AG04450 (cell line): ENCODE measurements at regions not wholly inside any gene's neighbourhood (a gene's known extent, or its start where the extent isn't known, plus 50 kb on each side); places are given as distances from the start of the nearest gene placed in this dataset.
"Not testable (repeated sequence)": the region's sequence is repeated elsewhere in the genome, so short reads cannot be mapped to it uniquely, and the experiment has no call there.

ENCODE experiments used
- CTCF ChIA-PET: fragments of 300-600, 350-600 bp; formaldehyde crosslinking; extraction: SDS; loops from one replicate; lab custom pipeline; 2022; ENCODE audit warnings: antibody characterized with exemption, inconsistent platforms; lab: Charles Lee
- POLR2A ChIA-PET: fragments of 350-600 bp; formaldehyde crosslinking; extraction: SDS; loops from one replicate; lab custom pipeline; 2021; ENCODE audit warnings: antibody characterized with exemption, inconsistent platforms; lab: Yijun Ruan, JAX
- DNase-seq: peaks from one replicate; pipeline ENCODE4 v3.0.0-alpha.2; 2011; ENCODE audit warnings: low read depth, low spot score
- H3K27ac ChIP-seq: one replicate; pipeline ENCODE4 v1.5.1; 2012; ENCODE audit warnings: low read depth, low read length, control low read depth
- H3K27me3 ChIP-seq: one replicate; pipeline ENCODE4 v1.6.0; 2012; ENCODE audit warnings: low read length; ENCODE audit not compliant: control insufficient read depth, insufficient read depth
- H3K4me3 ChIP-seq: 2 replicates; pipeline ENCODE4 v1.5.1; 2011; ENCODE audit warnings: mild to moderate bottlenecking, low read depth, low read length, control low read depth
- H3K9me3 ChIP-seq: 2 replicates; pipeline ENCODE4 v1.5.1; 2012; ENCODE audit warnings: low read length; ENCODE audit not compliant: control insufficient read depth, insufficient read depth
- TF ChIP-seq, protein P1 (sequence below): IDR thresholded peaks from 2 replicates; pipeline ENCODE4 v1.5.1; 2011; ENCODE audit warnings: low read depth, low read length, control low read depth, inconsistent platforms

DNA sequence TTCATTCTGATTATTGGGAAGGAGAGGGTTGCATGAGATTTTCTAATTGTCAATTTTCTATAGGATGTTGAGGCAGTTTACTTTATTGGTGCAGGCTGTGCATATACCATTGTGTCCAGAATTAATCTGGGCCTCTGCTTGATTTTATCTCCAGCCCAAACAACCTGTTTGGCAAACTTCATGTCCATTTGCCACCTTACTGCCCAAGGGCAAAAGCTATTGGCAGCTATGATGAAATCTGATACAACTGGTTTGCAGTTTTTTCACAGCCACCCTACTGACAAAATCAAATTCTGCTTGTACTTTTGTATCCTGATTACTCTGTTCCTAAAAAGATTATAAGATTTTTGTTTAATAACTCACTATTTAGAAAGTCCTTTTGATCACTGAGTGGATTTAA is 789.2 kb upstream of the FBXO33 start:
- Histone ChIP-seq H3K4me3 (no peak overlapping the region), H3K27me3 (no peaks in the 10 kb centered on the region), H3K27ac (no peak overlapping the region), H3K9me3 (peaks cover 14% of the 10 kb centered on the region)
- CTCF ChIA-PET = no interaction called here
- TF ChIP-seq, protein P1, sequence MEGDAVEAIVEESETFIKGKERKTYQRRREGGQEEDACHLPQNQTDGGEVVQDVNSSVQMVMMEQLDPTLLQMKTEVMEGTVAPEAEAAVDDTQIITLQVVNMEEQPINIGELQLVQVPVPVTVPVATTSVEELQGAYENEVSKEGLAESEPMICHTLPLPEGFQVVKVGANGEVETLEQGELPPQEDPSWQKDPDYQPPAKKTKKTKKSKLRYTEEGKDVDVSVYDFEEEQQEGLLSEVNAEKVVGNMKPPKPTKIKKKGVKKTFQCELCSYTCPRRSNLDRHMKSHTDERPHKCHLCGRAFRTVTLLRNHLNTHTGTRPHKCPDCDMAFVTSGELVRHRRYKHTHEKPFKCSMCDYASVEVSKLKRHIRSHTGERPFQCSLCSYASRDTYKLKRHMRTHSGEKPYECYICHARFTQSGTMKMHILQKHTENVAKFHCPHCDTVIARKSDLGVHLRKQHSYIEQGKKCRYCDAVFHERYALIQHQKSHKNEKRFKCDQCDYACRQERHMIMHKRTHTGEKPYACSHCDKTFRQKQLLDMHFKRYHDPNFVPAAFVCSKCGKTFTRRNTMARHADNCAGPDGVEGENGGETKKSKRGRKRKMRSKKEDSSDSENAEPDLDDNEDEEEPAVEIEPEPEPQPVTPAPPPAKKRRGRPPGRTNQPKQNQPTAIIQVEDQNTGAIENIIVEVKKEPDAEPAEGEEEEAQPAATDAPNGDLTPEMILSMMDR = no peak
- POLR2A ChIA-PET = no interaction called here
- no peak for DNase-seq

DNA sequence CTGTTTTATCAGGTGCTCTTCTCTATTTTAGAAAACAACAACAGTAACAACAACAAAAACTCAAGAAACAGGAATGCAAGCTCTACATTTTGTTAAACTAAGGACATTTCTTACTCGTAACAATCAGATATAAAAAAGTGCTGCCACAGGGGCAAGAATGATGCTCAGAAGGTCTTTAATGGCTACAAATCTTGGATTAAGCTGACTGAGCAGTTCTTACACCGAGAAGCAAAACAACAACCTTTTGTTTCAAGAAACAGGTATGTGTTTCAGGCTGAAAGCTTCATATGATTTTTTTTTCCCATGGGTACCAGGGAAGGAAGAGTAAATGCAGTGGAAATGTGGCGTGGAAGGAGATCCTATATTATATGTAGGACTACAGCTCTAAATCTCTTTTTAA is 786.8 kb upstream of the FBXO33 start:
- no peaks in the 10 kb centered on the region for H3K27me3 ChIP-seq
- TF ChIP-seq, protein P1 = no peak
- DNase-seq = no peak
- ChIA-PET CTCF (no interaction called here), POLR2A (no interaction called here)
- H3K27ac ChIP-seq = no peak overlapping the region
- no peak overlapping the region for H3K4me3 ChIP-seq
- H3K9me3 ChIP-seq = peaks cover 15% of the 10 kb centered on the region

DNA sequence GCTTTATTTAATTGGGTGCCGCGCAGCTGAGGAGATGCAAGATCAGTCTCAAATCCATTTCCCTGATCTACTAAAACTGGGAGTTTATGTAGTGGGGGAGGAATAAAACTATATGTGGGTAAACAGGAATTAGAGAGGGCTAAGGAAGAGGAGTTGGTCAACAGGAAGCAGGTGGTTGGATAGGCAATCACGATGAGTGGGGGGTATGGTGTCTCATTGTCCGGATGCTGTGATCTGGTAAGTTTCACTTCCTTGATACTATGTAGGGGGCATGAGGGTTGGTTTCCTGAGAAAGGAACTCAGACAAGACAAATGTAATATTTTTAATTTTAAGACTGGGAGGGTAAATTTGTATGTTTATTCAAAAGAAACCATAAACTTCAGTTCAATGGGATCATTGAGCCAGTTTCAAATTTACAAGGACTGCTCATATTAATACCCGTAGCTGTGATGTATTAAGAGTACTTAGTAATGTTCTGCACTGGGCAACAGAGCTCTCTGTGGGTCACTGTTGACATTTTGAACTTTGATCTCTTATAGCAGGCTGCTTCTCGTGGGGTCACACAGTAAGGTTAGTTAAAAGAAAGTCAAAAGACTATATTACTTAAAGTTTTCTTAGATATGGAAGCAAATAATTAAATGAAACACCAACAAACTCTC is 786.2 kb upstream of the FBXO33 start:
- H3K4me3 ChIP-seq = no peak overlapping the region
- peaks cover 15% of the 10 kb centered on the region for H3K9me3 ChIP-seq
- TF ChIP-seq, protein P1 = no peak
- CTCF ChIA-PET = no interaction called here
- no peak for DNase-seq
- no peaks in the 10 kb centered on the region for H3K27me3 ChIP-seq
- POLR2A ChIA-PET = no interaction called here
- H3K27ac ChIP-seq = no peak overlapping the region

DNA sequence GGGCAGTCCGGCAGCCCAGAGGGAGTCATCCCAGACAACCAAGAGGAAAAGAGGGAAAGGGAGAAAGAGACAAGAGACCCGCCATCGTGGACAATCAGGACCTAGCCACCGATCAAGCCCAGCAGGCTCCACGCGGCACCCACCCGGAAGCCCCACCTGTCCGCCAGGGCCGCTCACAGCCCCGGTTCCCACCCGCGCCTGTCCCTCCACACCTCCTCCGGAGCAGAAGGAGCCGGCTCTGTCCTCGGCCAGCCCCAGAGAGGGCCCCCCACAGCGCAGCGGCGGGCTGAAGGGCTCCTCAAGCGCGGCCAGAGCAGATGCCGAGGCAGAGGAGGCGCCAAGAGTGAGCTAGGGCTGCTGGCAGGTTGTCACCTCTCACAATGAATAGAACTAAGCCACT is 784.7 kb upstream of the FBXO33 start:
- TF ChIP-seq, protein P1 = no peak
- H3K4me3 ChIP-seq = no peak overlapping the region
- no peaks in the 10 kb centered on the region for H3K27me3 ChIP-seq
- H3K27ac ChIP-seq = no peak overlapping the region
- DNase-seq = no peak
- ChIA-PET CTCF (no interaction called here), POLR2A (no interaction called here)
- H3K9me3 ChIP-seq = peaks cover 21% of the 10 kb centered on the region

DNA sequence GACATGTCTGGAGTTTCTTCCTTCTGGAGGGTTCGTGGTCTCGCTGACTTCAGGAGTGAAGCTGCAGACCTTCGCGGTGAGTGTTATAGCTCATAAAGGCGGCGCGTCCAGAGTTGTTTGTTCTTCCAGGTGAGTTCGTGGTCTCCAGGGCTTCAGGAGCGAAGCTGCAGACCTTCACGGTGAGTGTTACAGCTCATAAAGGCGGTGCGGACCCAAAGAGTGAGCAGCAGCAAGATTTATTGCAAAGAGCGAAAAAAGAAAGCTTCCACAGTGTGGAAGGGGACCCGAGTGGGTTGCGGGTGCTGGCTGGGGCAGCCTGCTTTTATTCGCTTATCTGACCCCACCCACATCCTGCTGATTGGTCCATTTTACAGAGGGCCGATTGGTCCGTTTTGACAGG is 784.2 kb upstream of the FBXO33 start:
- peaks cover 21% of the 10 kb centered on the region for H3K9me3 ChIP-seq
- POLR2A ChIA-PET, CTCF ChIA-PET, DNase-seq, H3K27me3 ChIP-seq, H3K4me3 ChIP-seq, H3K27ac ChIP-seq: not testable (repeated sequence)
